ENCODE measurements at regions not wholly inside any gene's neighbourhood (a gene's known extent, or its start where the extent isn't known, plus 50 kb on each side); places are given as distances from the start of the nearest gene placed in this dataset.

GRCh38 chr3:19093084-19093483 is 55.2 kb upstream of the KCNH8 start:
- intact Hi-C loops (cut with micrococcal nuclease) = no loop called here

- intact Hi-C loops (cut with micrococcal nuclease) = no loop called here
Measured at GRCh38 chr3:19077388-19077787, 70.9 kb upstream of the KCNH8 start.

GRCh38 chr3:19075037-19075436 is 73.3 kb upstream of the KCNH8 start:
- intact Hi-C loops (cut with micrococcal nuclease) = no loop called here

GRCh38 chr3:19074257-19074900 is 73.9 kb upstream of the KCNH8 start:
- intact Hi-C loops (cut with micrococcal nuclease) = no loop called here

GRCh38 chr3:19073341-19074105 is 74.8 kb upstream of the KCNH8 start:
- intact Hi-C loops (cut with micrococcal nuclease) = no loop called here

- intact Hi-C loops (cut with micrococcal nuclease) = no loop called here
Measured at GRCh38 chr3:19070325-19070724, 78.0 kb upstream of the KCNH8 start.

GRCh38 chr3:19065027-19065426 is 83.3 kb upstream of the KCNH8 start:
- intact Hi-C loops (cut with micrococcal nuclease) = loop anchor here (1.0 kb wide), 1 partner anchor 801 kb away; no protein-coding TSS in a partner anchor

- intact Hi-C loops (cut with micrococcal nuclease) = no loop called here
Measured at GRCh38 chr3:19063936-19064335, 84.4 kb upstream of the KCNH8 start.

- intact Hi-C loops (cut with micrococcal nuclease) = no loop called here
Measured at GRCh38 chr3:19060404-19060803, 87.9 kb upstream of the KCNH8 start.

GRCh38 chr3:19052874-19053273 is 95.4 kb upstream of the KCNH8 start:
- intact Hi-C loops (cut with micrococcal nuclease) = no loop called here

- intact Hi-C loops (cut with micrococcal nuclease) = loop anchor here (1.0 kb wide), 1 partner anchor 820 kb away; no protein-coding TSS in a partner anchor
Measured at GRCh38 chr3:19046440-19046839, 101.9 kb upstream of the KCNH8 start.

- intact Hi-C loops (cut with micrococcal nuclease) = no loop called here
Measured at GRCh38 chr3:19030522-19030839, 117.8 kb upstream of the KCNH8 start.

- intact Hi-C loops (cut with micrococcal nuclease) = no loop called here
Measured at GRCh38 chr3:19029837-19030521, 118.3 kb upstream of the KCNH8 start.

GRCh38 chr3:19025441-19025840 is 122.9 kb upstream of the KCNH8 start:
- intact Hi-C loops (cut with micrococcal nuclease) = no loop called here

- intact Hi-C loops (cut with micrococcal nuclease) = no loop called here
Measured at GRCh38 chr3:19022546-19022945, 125.8 kb upstream of the KCNH8 start.

- intact Hi-C loops (cut with micrococcal nuclease) = no loop called here
Measured at GRCh38 chr3:19016851-19017250, 131.5 kb upstream of the KCNH8 start.

- intact Hi-C loops (cut with micrococcal nuclease) = no loop called here
Measured at GRCh38 chr3:19013879-19014278, 134.4 kb upstream of the KCNH8 start.

GRCh38 chr3:19012846-19013245 is 135.5 kb upstream of the KCNH8 start:
- intact Hi-C loops (cut with micrococcal nuclease) = no loop called here

- intact Hi-C loops (cut with micrococcal nuclease) = no loop called here
Measured at GRCh38 chr3:19002606-19003005, 145.7 kb upstream of the KCNH8 start.

GRCh38 chr3:18998069-18998468 is 150.2 kb upstream of the KCNH8 start:
- intact Hi-C loops (cut with micrococcal nuclease) = no loop called here

- intact Hi-C loops (cut with micrococcal nuclease) = no loop called here
Measured at GRCh38 chr3:18992709-18993108, 155.6 kb upstream of the KCNH8 start.

- intact Hi-C loops (cut with micrococcal nuclease) = loop anchor here (1.0 to 10.0 kb wide), 7 partner anchors 203 to 1731 kb away; partner anchors contain the start of gene TBC1D5
Measured at GRCh38 chr3:18989237-18989795, 159.0 kb upstream of the KCNH8 start.
